OCI-LY1 (cell line): ENCODE measurements at regions not wholly inside any gene's neighbourhood (a gene's known extent, or its start where the extent isn't known, plus 50 kb on each side); places are given as distances from the start of the nearest gene placed in this dataset.

ENCODE experiments used
- EZH2 ChIP-seq: fragments of 200-600 bp; sonication (generic), shearing (Covaris generic); IDR thresholded peaks from 2 replicates; pipeline ENCODE4 v1.8.0; 2017; ENCODE audit warnings: borderline replicate concordance, mixed run types, mild to moderate bottlenecking, antibody characterized with exemption, low read length, moderate library complexity, mixed read lengths
- TF ChIP-seq, protein P1 (sequence below): fragments of 200-600 bp; sonication (generic), shearing (Covaris generic); IDR thresholded peaks from 2 replicates; pipeline ENCODE4 v1.5.1; 2017; ENCODE audit warnings: mild to moderate bottlenecking, antibody characterized with exemption, low read length, moderate library complexity, mixed read lengths

- TF ChIP-seq, protein P1, sequence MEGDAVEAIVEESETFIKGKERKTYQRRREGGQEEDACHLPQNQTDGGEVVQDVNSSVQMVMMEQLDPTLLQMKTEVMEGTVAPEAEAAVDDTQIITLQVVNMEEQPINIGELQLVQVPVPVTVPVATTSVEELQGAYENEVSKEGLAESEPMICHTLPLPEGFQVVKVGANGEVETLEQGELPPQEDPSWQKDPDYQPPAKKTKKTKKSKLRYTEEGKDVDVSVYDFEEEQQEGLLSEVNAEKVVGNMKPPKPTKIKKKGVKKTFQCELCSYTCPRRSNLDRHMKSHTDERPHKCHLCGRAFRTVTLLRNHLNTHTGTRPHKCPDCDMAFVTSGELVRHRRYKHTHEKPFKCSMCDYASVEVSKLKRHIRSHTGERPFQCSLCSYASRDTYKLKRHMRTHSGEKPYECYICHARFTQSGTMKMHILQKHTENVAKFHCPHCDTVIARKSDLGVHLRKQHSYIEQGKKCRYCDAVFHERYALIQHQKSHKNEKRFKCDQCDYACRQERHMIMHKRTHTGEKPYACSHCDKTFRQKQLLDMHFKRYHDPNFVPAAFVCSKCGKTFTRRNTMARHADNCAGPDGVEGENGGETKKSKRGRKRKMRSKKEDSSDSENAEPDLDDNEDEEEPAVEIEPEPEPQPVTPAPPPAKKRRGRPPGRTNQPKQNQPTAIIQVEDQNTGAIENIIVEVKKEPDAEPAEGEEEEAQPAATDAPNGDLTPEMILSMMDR = no peak
- no peak for TF ChIP-seq EZH2
Measured at GRCh38 chr2:146468578-146468977, 1376.3 kb upstream of the ACVR2A start.
